Omental fat pad (tissue), 3 donors: ENCODE measurements at regions not wholly inside any gene's neighbourhood (a gene's known extent, or its start where the extent isn't known, plus 50 kb on each side); places are given as distances from the start of the nearest gene placed in this dataset.

Experiments used
- ATAC-seq: fragments of 150-250 bp; one replicate; pipeline ENCODE4 v1.9.1; 2016; ENCODE audit warnings: mild to moderate bottlenecking, moderate library complexity; ENCODE audit not compliant: low FRiP score
- DNase-seq: peaks from one replicate; pipeline ENCODE4 v3.0.0-alpha.2; 2019; ENCODE audit warnings: low spot score
- CTCF ChIP-seq, 3 donors: fragments of 450-650 bp; IDR thresholded peaks; one replicate each; pipeline ENCODE4 v1.5.1; 2016 to 2017; ENCODE audit warnings: antibody characterized with exemption in 3 of 3, mild to moderate bottlenecking in 3 of 3, moderate library complexity in 2 of 3

GRCh38 chr12:98224584-98225221 lies 290.7 kb upstream of the TMPO start:
- ATAC-seq (no peak), DNase-seq (no peak)
- no peak for TF ChIP-seq CTCF (IDR thresholded peaks at IDR 0.05)

- no peak for DNase-seq
- no peak for ATAC-seq
- TF ChIP-seq CTCF (IDR thresholded peaks at IDR 0.05) = no peak
These were observed 288.2 kb upstream of the TMPO start for GRCh38 chr12:98227162-98227561.

- ATAC-seq = no peak
- TF ChIP-seq CTCF (IDR thresholded peaks at IDR 0.05) = no peak
These were observed 286.5 kb upstream of the TMPO start for GRCh38 chr12:98228683-98229539.

GRCh38 chr12:98229540-98229924 lies 285.9 kb upstream of the TMPO start:
- ATAC-seq (no peak), DNase-seq (no peak)
- TF ChIP-seq CTCF (IDR thresholded peaks at IDR 0.05) = no peak

More at GRCh38 chr12:98228683-98229539, 286.5 kb upstream of the TMPO start:
- DNase-seq = no peak

GRCh38 chr12:98232753-98233390 lies 282.5 kb upstream of the TMPO start:
- DNase-seq = no peak
- no peak for TF ChIP-seq CTCF (IDR thresholded peaks at IDR 0.05)
- no peak for ATAC-seq

GRCh38 chr12:98235301-98235700 lies 280.1 kb upstream of the TMPO start:
- no peak for ATAC-seq
- DNase-seq = no peak
- no peak for TF ChIP-seq CTCF (IDR thresholded peaks at IDR 0.05)
